COLO668 (cell line): ENCODE measurements at regions not wholly inside any gene's neighbourhood (a gene's known extent, or its start where the extent isn't known, plus 50 kb on each side); places are given as distances from the start of the nearest gene placed in this dataset.
"Not testable (repeated sequence)": the region's sequence is repeated elsewhere in the genome, so short reads cannot be mapped to it uniquely, and the experiment has no call there.

Experiments
- DNase-seq: peaks from one replicate; lab custom pipeline; 2025; ENCODE audit not compliant: unreplicated experiment; lab: John Stamatoyannopoulos, UW

- no peak for DNase-seq
Measured at GRCh38 chr12:13367973-13368372, 171.4 kb downstream of the EMP1 start.

GRCh38 chr12:13365748-13366366 lies 169.3 kb downstream of the EMP1 start:
- DNase-seq = no peak

- peak; percentile 41 for DNase-seq
Measured at GRCh38 chr12:13362260-13362841, 165.8 kb downstream of the EMP1 start.

GRCh38 chr12:13359636-13360035 lies 163.1 kb downstream of the EMP1 start:
- DNase-seq = no peak

- DNase-seq = no peak
Measured at GRCh38 chr12:13358391-13358905, 161.9 kb downstream of the EMP1 start.

GRCh38 chr12:13350946-13351345 lies 154.4 kb downstream of the EMP1 start:
- DNase-seq = no peak

GRCh38 chr12:13350381-13350780 lies 153.9 kb downstream of the EMP1 start:
- DNase-seq = no peak

GRCh38 chr12:13348464-13348863 lies 151.9 kb downstream of the EMP1 start:
- DNase-seq = no peak

- DNase-seq = no peak
Measured at GRCh38 chr12:13347241-13348043, 150.9 kb downstream of the EMP1 start.

GRCh38 chr12:13345722-13346121 lies 149.2 kb downstream of the EMP1 start:
- no peak for DNase-seq

GRCh38 chr12:13343375-13343774 lies 146.8 kb downstream of the EMP1 start:
- no peak for DNase-seq

GRCh38 chr12:13342971-13343370 lies 146.4 kb downstream of the EMP1 start:
- DNase-seq = no peak

- no peak for DNase-seq
Measured at GRCh38 chr12:13340149-13340548, 143.6 kb downstream of the EMP1 start.

- DNase-seq = no peak
Measured at GRCh38 chr12:13339538-13339937, 143.0 kb downstream of the EMP1 start.

- no peak for DNase-seq
Measured at GRCh38 chr12:13339091-13339490, 142.6 kb downstream of the EMP1 start.

- no peak for DNase-seq
Measured at GRCh38 chr12:13337791-13338190, 141.3 kb downstream of the EMP1 start.

GRCh38 chr12:13336216-13336615 lies 139.7 kb downstream of the EMP1 start:
- DNase-seq = no peak

- DNase-seq = no peak
Measured at GRCh38 chr12:13328535-13328934, 132.0 kb downstream of the EMP1 start.

- DNase-seq = no peak
Measured at GRCh38 chr12:13326076-13326475, 129.6 kb downstream of the EMP1 start.

GRCh38 chr12:13325037-13325436 lies 128.5 kb downstream of the EMP1 start:
- not testable (repeated sequence) for DNase-seq

GRCh38 chr12:13318231-13319015 lies 121.9 kb downstream of the EMP1 start:
- DNase-seq = no peak
